ENCODE measurements at regions not wholly inside any gene's neighbourhood (a gene's known extent, or its start where the extent isn't known, plus 50 kb on each side); places are given as distances from the start of the nearest gene placed in this dataset.

- no peak for TF ChIP-seq CTCF (IDR thresholded peaks at IDR 0.05; ENCODE audit: low read depth, low read length)
- no peak overlapping the region for H3K4me3 ChIP-seq (ENCODE audit: low read depth, low read length)
These were observed 234.3 kb upstream of the PHF14 start for GRCh38 chr7:10739401-10739800.

GRCh38 chr7:10740805-10741204 is 232.9 kb upstream of the PHF14 start:
- no peak for TF ChIP-seq CTCF (IDR thresholded peaks at IDR 0.05; ENCODE audit: low read depth, low read length)

GRCh38 chr7:10756981-10757380 is 216.7 kb upstream of the PHF14 start:
- no peak for TF ChIP-seq CTCF (IDR thresholded peaks at IDR 0.05; ENCODE audit: low read depth, low read length)
- H3K4me3 ChIP-seq (ENCODE audit: low read depth, low read length), result no peak overlapping the region

More at GRCh38 chr7:10740805-10741204, 232.9 kb upstream of the PHF14 start:
- H3K4me3 ChIP-seq (ENCODE audit: low read depth, low read length), result no peak overlapping the region

- TF ChIP-seq CTCF (IDR thresholded peaks at IDR 0.05; ENCODE audit: low read depth, low read length), result no peak
- H3K4me3 ChIP-seq (ENCODE audit: low read depth, low read length), result no peak overlapping the region
These were observed 214.6 kb upstream of the PHF14 start for GRCh38 chr7:10759120-10759519.

GRCh38 chr7:10767771-10768170 is 205.9 kb upstream of the PHF14 start:
- no peak for TF ChIP-seq CTCF (IDR thresholded peaks at IDR 0.05; ENCODE audit: low read depth, low read length)
- H3K4me3 ChIP-seq (ENCODE audit: low read depth, low read length), result no peak overlapping the region

GRCh38 chr7:10770176-10770575 is 203.5 kb upstream of the PHF14 start:
- no peak for TF ChIP-seq CTCF (IDR thresholded peaks at IDR 0.05; ENCODE audit: low read depth, low read length)
- no peak overlapping the region for H3K4me3 ChIP-seq (ENCODE audit: low read depth, low read length)

- no peak for TF ChIP-seq CTCF (IDR thresholded peaks at IDR 0.05; ENCODE audit: low read depth, low read length)
- no peak overlapping the region for H3K4me3 ChIP-seq (ENCODE audit: low read depth, low read length)
These were observed 200.2 kb upstream of the PHF14 start for GRCh38 chr7:10773430-10773829.
